ACHN (cell line): ENCODE measurements at regions not wholly inside any gene's neighbourhood (a gene's known extent, or its start where the extent isn't known, plus 50 kb on each side); places are given as distances from the start of the nearest gene placed in this dataset.
"Not testable (repeated sequence)": the region's sequence is repeated elsewhere in the genome, so short reads cannot be mapped to it uniquely, and the experiment has no call there.

Experiments used
- DNase-seq: peaks from one replicate; pipeline ENCODE4 v3.0.0-alpha.2; 2015
- in situ Hi-C: cut with HindIII; loops from 2 replicates; pipeline ENCODE4 v1.10.0; 2017; ENCODE audit warnings: low sequenced_read_pairs, low pct_ligation_motif_present, low pct_unique_long_range_greater_than_20kb

DNA sequence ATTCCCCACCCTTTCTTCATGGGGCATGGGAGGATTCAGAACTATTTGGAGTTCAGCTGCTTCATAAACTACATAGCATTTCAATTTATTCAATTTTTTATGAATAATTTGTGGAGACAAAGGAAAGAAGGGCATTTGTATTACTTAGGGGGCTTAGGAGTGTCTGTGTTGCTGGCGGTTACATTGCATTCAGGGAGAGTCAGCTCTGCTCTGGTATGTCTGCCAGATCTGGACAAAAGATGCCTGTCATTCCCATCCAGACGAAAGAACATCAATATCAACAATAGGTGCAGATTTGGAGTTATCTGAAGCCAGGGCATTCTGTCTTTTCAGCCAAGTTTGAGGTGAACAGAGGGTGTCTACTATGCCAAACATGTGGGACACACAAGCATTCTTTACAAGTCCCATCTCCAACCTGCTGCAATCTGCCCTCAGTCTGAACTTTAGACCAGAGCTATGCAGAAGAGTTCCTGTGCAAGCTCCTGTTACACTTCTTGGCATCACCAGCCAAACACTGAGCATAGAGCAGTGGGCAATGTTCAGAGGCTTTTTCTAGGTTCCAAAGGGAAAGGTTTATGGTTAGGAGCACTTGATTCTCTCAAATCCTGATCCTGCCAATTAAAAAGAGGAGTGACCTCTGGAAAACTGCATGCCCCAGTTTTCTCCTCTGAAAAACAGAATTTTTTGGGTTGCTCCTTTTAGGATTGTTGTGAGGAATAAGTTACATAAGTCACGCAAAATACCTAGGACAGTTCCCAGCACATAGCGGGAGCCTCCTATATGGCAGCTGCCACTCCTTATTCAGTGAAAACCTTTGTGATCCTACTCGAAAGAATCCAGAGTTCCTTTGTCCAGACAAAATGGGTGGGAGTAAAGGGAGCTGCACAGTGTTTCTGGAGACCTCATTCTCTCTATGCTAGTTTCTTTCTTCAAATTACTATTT lies 719.5 kb upstream of the SLIT2 start:
- in situ Hi-C loops, result no loop called here

DNA sequence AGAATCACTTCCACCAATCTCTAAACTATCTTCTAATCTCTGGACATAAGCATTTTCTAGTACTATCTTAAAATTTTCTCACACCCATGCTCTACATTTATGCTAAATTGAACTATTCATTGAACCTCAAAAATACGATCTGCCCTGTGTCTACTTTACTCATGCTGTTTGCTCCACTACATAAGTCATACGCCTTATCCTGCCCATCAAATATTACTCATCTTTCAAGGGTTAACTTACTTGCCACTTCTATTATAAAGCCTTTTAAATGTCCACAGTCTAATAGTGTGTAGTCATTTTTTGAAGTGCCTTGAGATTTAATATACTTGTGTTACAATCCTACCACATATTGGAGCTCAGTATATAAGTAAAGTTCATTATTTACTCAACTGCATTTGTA lies 727.7 kb upstream of the SLIT2 start:
- in situ Hi-C loops, result no loop called here
- no peak for DNase-seq

More for the DNA sequence above, 719.5 kb upstream of the SLIT2 start:
- DNase-seq, result no peak

DNA sequence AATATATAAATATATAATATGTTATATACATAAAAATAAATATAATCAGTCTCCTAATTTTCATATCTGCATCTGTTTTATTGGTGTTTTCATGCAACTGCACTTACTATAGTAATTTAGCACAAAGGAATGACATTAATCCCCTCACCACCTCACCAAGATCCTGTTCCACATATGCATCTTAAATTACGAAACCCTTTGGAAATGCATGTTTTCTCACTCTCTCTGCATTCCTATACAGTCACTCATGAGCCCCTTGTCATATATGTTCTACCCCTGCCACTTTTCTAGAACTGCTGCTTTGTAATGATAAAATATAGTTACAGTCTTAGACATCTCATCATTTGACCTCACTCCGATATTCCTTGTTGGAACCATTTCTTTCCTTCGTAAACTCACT lies 728.7 kb upstream of the SLIT2 start:
- in situ Hi-C loops, result no loop called here
- no peak for DNase-seq

DNA sequence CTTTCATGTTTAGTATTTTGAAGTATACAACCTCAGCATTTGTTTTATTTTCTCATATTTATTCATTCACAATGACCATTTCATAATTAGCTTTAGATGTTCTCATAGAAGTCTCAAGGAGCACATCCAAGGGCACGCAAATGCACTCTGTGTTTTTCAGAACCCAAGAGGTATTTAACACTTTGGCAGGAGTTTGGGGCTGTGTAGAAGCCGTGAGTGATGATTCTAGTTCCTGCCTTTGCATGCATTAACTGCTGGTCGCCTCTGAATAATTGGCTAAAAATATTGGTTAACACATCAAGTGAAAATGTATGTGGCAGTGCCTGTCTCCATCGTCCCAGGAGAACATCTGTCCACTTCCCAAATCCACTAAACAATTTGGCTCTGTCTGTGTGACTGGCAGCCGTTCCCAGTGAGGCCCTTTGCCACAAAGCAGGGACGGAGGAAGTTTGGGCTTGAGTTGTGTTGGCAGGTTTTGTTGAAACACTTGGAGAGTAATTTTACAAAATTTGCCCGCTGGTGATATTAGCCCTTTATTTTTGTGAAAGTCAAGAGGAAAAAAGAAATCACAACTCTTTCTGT lies 730.7 kb upstream of the SLIT2 start:
- in situ Hi-C loops, result no loop called here
- no peak for DNase-seq

DNA sequence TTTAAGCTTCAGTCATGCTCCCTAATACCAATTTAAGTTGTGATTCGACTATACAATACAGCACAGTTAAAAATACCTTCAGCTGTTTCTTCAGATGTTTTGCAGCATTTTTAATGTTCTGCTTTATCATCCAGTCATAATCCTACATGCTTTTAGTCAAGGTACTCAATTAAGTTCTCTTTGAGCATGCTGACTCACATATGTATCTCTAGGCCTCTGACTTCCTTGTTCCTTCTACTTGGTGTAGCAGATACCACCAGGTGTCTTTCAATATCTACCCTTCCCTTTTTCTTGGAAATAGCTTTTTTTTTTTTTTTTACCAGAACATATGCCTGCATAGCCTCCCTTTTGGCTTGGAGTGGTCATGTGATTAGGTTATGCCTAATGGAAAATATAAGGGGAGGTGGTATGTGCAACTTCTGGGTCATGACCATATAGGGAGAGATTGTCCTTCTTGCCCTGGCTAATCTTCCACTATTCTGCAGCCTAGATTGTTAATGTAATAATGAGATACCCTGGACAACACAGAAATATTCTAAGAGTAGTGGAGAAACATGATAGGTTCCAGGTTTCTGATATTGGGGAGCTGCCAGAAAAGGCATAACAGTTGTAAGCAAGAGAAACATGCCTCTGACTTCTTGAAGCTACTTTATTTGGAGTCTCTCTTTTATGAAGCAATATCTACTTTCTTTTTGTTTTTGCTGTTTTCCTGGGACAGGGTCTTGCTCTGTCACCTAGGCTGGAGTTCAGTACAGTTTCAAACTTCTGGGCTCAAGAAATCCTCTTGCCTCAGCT lies 737.2 kb upstream of the SLIT2 start:
- DNase-seq, result no peak

DNA sequence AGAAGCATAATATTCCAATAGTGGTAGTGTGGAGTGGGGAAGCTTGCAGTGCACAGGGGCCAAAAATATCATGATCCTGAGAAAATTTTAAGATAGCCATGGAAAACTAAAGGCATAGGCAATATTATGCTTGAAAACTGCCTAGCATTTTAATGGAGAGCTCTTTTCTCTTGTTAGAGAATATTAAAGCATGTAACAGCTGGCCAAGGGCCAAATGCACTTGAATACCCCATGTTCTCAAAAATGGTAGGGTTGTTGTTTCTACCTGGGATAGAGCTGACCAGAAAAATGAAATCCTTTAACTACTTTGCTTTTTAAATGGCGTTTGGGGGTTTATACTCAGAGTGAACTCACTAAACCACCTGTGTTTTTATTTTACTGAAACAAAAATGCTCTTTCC lies 739.6 kb upstream of the SLIT2 start:
- in situ Hi-C loops, result no loop called here
- no peak for DNase-seq

More for the DNA sequence above, 737.2 kb upstream of the SLIT2 start:
- in situ Hi-C loops, result no loop called here

DNA sequence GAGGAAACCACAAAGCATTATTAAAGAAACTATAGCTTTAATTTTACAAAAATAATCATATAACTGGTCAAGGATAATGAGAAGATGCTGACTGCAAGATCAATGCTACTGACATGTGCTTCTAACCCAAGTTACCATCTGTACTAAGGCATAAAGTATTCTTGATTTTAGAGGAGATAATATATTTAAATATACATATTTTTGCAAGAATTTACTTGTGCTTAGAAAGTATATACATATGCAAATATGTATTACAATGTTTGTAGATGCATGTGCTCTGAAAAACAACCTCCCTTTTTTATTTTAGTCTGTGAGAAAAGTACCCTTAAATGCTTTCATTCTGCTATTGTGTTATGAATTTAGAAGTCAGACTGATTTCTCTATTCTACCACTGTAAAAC lies 740.7 kb upstream of the SLIT2 start:
- no peak for DNase-seq
- in situ Hi-C loops, result no loop called here

DNA sequence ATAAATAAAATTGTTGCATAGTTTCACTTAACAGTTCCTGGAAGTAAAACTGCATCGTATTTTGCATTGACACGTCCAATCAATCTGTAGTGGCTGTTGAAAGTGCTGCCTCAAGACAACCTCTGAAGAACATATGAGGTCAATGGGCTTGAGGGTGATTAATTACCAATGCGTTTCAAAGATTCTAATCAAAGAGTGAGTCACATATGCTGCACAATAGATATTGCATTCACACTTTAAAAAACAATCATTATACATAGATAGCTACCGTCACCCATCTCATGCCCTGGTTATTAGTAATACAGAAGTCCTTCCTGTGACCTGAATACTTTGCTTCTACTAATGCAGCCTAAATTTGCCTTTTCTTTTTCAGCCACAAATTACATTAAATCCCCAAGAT lies 743.3 kb upstream of the SLIT2 start:
- in situ Hi-C loops, result no loop called here
- DNase-seq, result no peak

DNA sequence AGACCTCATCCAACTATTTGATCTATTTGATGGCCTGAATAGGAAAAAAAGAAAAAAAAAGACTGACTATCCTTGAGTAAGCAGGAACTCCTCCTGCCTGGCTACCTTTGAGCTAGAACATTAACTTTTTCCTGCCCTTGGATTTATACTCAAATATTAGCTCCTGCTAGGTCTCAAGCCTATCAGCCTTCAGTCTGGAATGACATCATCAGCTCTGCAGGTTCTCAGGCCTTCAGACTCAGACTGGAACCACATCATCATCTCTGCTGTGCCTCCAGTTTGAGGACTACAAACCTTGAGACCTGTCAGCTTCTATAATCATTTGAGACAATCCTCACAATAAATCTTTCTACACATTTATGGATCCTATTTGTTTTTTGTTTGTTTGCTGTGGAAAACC lies 754.0 kb upstream of the SLIT2 start:
- no peak for DNase-seq
- in situ Hi-C loops, result no loop called here

DNA sequence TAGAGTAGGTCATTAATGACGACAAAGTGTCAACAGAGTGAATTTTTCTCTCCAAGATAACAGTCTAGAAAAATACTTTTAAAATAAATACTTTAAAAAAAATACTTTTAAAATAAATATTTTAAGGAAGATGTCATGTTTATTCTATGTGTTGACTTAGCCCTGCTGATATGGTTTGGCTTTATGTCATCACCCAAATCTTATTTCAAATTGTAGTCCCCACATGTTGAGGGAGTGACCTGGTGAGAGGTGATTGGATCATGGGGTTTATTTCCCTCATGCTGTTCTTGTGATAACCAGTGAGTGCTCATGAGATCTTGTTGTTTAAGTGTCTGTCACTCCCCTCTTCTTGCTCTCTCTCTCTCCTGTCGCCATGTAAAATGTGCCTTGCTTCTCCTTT lies 754.9 kb upstream of the SLIT2 start:
- no peak for DNase-seq
- in situ Hi-C loops, result no loop called here

DNA sequence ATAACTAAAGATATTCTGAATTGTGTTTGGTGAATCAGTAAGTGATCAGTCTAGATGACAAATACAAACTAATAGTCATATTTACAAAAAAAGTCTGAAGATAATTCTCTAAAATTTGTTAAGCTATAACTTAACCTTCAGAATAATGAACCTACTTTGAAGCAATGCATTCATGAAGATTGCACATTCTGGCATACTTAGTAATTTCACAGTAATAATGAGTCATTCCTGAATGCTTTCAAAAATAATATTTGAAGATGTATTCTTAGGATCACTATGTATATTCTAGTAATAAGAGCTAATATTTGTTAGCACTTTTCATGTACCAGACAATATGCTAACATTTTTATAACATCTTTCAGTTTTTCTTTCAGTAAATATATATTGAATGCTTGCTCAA lies 756.7 kb upstream of the SLIT2 start:
- in situ Hi-C loops, result no loop called here
- no peak for DNase-seq

DNA sequence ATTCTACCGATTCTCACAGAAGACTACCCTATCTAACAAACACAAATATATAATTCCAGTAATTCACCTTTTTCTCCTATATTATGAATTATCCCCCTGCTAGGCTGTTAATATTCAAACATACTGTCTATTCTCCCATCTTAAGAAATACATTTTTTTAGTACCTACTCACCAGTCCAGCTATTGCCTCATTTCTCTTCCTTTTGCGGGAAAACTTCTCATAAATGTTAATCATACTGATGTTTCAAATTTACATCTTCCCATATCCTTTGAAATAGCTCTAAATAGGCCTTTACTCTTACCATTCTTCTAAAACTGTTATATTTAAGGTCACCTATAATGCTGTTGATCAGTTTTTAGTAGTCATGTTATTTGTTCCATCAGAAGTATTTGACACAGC lies 759.1 kb upstream of the SLIT2 start:
- in situ Hi-C loops, result no loop called here
- DNase-seq, result no peak

DNA sequence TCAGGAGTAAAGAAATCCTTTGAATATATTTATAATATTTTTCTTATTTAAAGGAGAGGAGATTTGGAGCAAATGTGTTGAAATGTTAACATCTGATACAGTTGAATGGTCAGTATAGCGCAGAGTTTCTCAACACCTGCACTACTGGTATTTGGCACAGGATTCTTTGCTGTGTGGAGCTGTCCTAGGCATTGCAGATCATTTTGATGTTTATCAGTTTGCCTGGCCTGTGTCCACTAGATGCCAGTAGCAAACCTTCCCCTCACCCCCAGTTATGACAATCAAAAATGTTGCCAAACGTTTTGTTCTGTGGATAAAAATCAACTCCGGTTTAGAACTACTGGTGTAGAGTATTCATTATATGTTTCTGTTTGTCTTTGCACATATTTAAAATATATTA lies 765.3 kb upstream of the SLIT2 start:
- in situ Hi-C loops, result no loop called here

DNA sequence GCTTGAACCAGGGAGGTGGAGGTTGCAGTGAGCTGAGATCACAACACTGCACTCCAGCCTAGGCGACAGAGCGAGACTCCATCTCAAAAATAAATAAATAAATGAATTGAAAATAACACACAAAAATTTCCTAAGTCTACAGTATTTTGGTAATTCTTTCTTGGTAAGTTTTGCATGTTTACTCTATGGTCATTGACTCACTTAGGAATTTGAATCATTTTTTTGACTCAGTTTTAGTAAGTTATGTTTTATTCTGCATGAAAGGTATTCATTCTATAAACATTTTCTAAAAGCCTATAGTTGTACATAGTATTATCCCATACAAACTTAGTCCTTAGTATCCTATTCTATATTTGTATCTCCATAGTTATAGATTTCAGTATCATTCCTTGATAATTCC lies 772.9 kb upstream of the SLIT2 start:
- DNase-seq, result no peak
- in situ Hi-C loops, result no loop called here

More for the DNA sequence above, 765.3 kb upstream of the SLIT2 start:
- DNase-seq, result peak; percentile 41

DNA sequence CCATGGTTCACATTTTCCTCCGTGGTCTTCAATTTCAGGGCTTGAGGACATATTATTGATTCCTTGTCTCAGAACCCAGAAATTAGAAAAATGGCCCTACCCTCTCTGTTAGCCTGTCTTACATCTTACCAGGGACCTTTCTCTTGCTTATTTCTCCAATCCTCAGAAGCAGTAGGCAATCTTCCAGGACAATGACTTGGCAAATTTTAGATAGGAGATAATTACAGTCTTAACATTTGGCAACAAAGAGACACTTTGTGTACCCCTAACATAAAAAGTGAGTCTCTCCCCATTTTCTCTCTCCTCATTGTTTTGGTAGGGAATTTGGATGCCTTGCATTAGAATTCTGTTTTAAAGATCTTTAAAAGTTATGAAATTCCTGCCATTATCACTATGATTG lies 778.1 kb upstream of the SLIT2 start:
- DNase-seq, result no peak
- in situ Hi-C loops, result no loop called here

DNA sequence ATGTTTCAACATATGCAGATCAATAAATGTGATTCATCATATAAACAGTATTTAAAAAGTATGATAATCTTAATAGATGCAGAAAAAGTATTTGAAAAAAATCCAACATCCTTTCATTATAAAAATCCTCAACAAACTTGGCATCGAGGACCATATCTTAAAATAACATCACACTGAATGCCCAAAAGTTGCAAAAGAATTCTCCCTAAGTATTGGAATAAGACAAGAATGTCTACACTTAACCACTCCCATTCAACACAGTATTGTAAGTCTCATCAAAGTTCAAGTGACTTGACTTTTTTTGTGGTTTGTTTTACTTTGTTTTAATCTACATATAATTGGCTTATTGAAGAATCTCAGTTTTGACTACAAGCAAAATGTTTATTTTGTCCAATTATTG lies 779.0 kb upstream of the SLIT2 start:
- in situ Hi-C loops, result no loop called here
- no peak for DNase-seq

DNA sequence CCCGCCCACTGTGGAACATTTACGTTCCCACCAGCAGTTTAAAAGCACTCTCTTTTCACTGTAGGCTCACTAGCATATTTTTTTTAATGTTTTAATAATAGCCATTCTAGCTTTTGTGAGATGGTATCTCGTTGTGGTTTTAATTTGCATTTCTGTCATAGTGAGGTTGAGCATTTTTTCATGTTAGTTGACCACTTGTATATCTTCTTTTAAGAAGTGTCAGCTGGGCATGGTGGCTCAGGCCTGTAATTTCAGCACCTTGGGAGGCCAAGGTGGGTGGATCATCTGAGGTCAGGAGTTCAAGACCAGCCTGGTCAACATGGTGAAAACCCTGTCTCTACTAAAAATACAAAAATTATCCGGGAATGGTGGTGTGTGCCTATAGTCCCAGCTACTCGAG lies 781.7 kb upstream of the SLIT2 start:
- in situ Hi-C loops, DNase-seq: not testable (repeated sequence)

DNA sequence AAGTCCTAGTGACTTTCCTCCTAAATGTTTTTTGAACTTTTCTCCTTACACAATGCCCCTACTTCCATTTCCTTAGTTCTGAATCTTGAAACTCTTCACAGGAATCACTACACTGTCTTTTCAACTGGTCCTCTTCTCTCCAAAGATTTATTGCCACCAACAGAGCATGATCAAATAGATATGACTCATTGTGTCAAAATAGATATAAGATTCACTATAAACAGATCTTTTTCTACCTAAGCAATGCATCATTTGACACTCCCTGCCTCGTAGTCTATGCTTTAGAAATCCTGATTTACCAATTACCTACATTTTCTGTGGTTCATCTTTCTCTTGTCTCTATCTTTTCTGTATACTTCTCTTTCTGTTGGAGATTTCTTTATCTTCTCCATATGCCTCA lies 789.6 kb upstream of the SLIT2 start:
- in situ Hi-C loops, result no loop called here
- no peak for DNase-seq

DNA sequence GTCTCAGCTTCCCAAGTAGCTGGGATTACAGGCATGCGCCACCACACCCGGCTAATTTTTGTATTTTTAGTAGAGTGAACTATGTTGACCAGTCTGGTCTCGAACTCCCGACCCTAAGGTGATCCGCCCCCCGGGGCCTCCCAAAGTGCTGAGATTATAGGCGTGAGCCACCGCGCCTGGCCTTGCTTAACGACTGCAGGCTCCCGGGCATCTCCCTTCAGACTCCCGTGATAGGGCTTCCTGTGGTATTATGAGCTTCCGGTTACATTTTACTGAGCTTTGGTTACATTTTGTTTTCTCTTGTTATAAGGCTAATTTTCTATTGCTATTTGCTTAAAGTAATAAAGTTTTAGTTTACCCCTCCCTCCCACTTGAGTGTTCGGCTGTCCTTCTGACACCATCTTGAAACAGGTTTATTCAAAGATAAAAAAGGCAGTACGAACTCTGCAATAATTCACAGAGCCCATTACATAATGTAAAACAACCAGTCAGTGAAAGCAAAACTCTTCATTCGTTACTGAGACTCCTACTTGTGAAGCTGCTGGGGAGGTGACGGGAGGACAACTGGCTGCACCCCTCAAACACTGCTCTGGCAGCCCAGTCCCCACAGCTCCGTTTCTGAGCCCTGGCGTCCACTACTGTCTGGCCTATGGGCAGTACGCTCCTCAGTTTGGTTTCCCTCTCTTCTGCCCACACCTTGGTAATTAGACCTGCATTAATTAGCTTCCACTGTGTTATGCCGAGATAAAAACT lies 795.7 kb upstream of the SLIT2 start:
- in situ Hi-C loops, result no loop called here
- no peak for DNase-seq
